NCI-H1092 treated with DMSO at 0.1 percent for 48 hours (cell line): ENCODE measurements at regions not wholly inside any gene's neighbourhood (a gene's known extent, or its start where the extent isn't known, plus 50 kb on each side); places are given as distances from the start of the nearest gene placed in this dataset.
"Not testable (repeated sequence)": the region's sequence is repeated elsewhere in the genome, so short reads cannot be mapped to it uniquely, and the experiment has no call there.

Experiments used
- DNase-seq: peaks from one replicate; lab custom pipeline; 2025; lab: John Stamatoyannopoulos, UW

GRCh38 chr20:43364001-43364400, 93.7 kb upstream of the SRSF6 start:
- no peak for DNase-seq

DNA sequence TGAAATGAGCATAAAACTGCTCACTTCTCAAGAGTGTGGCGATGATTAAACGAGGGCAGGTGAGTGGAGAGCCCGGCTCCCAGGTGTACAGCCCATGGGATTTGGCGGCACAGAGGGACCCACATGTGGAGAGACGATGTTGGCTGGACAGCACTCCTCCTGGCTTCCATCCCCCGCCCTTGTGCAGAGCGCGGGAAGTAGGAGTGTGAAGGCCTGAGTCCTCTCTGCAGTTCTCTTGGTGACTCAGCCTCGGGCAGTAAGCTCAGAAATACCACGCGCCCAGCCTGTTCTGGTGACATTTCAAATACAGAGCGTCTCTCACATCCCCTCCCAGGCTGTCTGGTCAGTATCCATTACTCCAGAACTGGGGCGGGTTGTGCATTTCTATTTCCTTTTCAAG, 94.2 kb upstream of the SRSF6 start:
- DNase-seq: no peak

- DNase-seq: no peak
Measured at GRCh38 chr20:43361526-43361925, 96.2 kb upstream of the SRSF6 start.

- no peak for DNase-seq
Measured at GRCh38 chr20:43360016-43360415, 97.7 kb upstream of the SRSF6 start.

- no peak for DNase-seq
Measured at GRCh38 chr20:43358811-43359210, 98.9 kb upstream of the SRSF6 start.

GRCh38 chr20:43357352-43357751, 100.3 kb upstream of the SRSF6 start:
- no peak for DNase-seq

GRCh38 chr20:43355610-43356009, 102.1 kb upstream of the SRSF6 start:
- no peak for DNase-seq

GRCh38 chr20:43352996-43353395, 104.7 kb upstream of the SRSF6 start:
- no peak for DNase-seq

- not testable (repeated sequence) for DNase-seq
Measured at GRCh38 chr20:43350694-43351093, 107.0 kb upstream of the SRSF6 start.

- DNase-seq: no peak
Measured at GRCh38 chr20:43349841-43350240, 107.9 kb upstream of the SRSF6 start.

GRCh38 chr20:43347839-43348238, 109.9 kb upstream of the SRSF6 start:
- not testable (repeated sequence) for DNase-seq

DNA sequence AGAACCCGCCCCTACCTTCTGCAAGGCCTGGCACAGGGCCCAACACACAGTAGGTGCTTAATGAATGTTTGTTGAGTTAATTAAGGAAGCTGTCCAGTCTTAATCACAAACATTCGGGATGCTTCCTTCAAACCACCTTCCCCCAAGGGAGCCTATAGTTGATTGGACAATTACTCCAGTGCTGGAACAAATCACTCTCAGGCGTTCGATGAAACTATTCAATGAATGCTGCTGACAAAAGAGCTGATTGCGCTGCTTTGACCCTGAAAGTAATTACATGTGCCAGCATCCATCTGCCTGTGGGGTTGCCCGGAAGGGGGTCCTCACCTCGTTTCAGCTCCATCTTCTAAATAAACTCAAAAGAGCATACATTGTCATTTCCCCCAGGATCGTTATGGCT, 112.0 kb upstream of the SRSF6 start:
- DNase-seq: no peak

DNA sequence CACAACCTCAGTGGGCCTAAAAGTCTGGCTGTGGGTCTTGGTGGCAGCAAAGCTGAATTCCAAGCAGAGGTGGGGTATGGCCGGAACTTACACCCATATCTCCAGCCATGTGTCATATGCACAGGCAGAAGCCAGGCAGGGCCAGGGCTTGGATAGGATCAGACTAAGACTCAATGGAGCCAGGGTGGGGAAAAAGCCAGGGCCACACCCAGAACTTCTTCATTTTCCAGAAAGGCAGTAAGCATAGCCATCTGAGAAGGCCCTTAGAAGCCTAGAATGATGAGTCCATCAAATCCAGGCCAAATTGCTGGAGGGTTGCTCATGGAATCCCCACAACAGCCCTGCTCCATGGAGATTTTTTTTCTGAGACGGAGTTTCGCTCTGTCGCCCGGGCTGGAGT, 116.2 kb upstream of the SRSF6 start:
- no peak for DNase-seq

GRCh38 chr20:43337036-43337435, 120.7 kb upstream of the SRSF6 start:
- no peak for DNase-seq

DNA sequence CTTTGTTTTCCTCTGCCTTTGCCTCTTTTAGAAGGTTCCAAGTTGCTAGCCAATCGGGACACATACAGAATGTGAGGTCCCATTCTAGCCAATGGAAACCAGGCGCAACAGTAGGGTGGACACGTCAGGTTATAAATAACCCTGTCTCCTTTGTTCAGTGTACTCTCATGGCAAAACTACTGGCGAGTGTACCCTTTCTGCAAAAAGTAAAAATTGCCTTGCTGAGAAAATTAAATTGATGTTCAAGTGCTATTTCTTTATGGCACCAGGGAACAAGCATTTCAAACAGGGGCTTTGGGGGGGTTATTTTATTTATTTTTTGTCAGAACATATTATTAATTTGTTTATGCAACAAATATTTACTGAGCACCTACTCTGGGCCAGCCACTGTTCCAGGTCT, 123.6 kb upstream of the SRSF6 start:
- DNase-seq: no peak

DNA sequence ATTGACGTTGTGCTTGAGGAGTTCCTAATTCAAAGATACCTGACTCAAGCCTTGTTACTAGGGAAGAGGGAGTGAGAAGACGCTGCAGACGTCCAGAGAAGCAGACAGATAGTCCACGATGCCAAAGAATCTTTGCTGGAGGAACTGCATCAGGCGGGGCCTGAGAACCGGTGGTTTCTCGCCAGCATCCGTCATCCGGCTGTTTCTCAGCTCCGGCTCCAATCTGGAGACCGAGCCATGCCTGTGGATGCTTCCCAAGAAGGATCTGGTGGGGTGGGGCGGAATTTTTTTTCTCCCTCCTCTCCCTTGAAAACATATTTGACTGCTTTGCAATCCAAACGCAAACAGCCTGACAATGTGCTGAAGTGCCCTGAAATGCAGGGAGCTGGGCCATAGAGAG, 125.8 kb upstream of the SRSF6 start:
- DNase-seq: no peak

- DNase-seq: no peak
Measured at GRCh38 chr20:43328697-43329096, 129.0 kb upstream of the SRSF6 start.

GRCh38 chr20:43327234-43327633, 130.5 kb upstream of the SRSF6 start:
- not testable (repeated sequence) for DNase-seq

GRCh38 chr20:43325926-43326325, 131.8 kb upstream of the SRSF6 start:
- no peak for DNase-seq

DNA sequence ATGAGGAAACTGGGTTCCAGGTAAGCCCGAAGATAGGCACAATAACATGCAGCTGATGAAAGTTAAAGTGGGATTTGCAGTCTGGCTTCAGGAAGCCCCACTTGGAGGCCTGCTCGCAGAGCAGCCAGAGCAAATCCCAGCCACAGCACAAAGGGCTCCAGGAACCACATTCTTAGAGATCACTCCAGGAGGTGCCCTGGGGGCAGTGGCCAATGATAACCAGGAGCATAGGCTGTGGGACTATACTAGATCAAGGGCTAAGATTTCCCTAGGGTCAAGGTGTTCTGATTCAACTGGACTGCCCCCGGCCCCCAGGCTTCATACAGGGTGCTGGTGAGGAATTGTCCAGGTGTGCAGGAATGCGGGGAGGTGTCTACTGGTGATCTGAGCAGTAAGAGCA, 133.9 kb upstream of the PTPRT start:
- DNase-seq: no peak

DNA sequence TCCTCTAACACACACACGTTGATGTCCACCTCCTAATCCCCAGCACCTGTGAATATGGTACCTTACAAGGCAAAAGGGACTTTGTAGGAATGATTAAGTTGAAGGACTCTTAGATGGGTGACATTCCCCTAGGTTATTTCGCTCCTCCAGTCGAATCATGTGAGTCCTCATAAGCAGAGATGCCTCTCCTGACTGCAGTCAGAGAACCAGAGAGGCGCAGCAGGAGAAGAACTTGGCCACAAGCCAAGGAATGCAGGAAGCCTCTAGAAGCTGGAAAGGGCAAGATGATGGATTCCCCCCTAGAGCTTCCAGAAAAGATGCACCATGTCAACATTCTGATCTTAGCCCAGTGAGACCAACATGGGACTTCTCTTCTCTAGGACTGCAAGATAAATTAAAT, 133.1 kb upstream of the PTPRT start:
- no peak for DNase-seq

GRCh38 chr20:43320536-43320935, 130.8 kb upstream of the PTPRT start:
- DNase-seq: no peak

DNA sequence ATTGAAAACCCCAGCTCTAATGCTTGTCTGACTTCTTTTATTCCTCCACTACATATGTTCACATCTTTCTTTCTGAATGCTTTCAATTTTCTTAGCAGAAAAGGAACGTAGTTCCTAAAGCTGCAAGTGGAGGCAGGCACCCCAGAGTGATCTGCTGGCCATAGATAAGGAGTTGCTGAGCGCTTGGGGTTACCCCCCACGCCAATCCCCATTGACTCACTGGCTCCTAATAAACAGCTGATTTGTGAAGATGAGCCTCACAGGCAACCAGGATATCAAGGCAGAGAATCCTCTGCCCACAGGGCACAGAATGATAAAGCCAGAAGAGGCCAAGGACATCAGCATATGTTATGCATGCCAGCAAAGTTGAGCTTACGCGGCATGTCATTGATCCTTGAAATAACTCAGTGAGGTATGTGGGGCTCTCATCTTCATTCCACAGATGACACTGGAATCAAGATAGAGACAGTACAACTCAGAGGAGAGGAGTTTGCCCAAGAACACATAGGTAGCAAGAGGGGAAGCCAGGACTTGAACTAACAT, 129.1 kb upstream of the PTPRT start:
- no peak for DNase-seq

DNA sequence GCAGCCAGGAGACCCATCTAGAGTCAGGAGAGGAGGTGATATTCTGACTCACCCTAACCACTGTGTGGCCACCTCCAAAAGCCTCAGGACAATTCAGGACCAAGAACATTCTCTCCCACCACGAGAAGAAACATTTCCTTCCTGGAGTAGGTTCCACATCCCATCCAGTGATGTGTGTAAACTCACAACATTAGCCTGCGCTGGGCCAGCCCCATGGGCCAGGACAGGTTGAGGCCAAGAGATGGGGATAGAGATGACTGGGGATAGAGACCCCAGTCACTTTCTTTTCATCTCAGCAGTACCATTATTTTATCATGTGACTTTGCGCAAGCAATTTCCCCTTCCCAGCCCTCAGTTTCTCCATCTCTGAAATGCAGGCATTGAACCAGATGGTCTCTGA, 126.6 kb upstream of the PTPRT start:
- DNase-seq: no peak

DNA sequence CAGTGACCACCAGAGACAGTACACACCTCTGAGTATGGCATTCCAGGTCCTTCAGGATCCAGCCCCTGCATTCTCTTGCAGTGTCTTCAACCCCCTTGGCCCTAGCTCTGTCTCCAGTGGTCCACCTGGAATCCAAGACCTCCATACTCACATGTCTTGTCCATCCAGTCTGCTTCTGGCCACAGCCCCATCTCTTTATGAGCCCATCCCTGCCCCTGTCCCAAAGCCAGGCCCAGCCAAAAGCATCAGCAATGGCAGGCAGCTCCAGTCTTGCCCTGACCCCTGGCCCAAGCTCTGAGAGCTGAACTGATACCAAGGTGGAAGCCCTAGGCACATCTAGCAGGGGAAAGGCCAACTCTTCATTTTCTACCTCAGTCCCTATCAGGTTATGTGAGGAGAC, 119.6 kb upstream of the PTPRT start:
- DNase-seq: no peak
